ENCODE measurements at regions not wholly inside any gene's neighbourhood (a gene's known extent, or its start where the extent isn't known, plus 50 kb on each side); places are given as distances from the start of the nearest gene placed in this dataset.
"Not testable (repeated sequence)": the region's sequence is repeated elsewhere in the genome, so short reads cannot be mapped to it uniquely, and the experiment has no call there.

GRCh38 chr12:25884024-25884919 lies 74.2 kb upstream of the RASSF8 start:
- H3K4me3 Mint-ChIP-seq: no peak overlapping the region
- POLR2A ChIA-PET (ENCODE audit: partially characterized antibody): no interaction called here
- no peaks in the 10 kb centered on the region for H3K27me3 Mint-ChIP-seq
- CTCF ChIA-PET (ENCODE audit: partially characterized antibody): no interaction called here
- no peak overlapping the region for H3K27ac Mint-ChIP-seq
- Histone ChIP-seq H3K4me1 (ENCODE audit: insufficient read depth, low read length) (no peaks in the 10 kb centered on the region), H3K27ac (ENCODE audit: low read depth, low read length) (no peak overlapping the region), H3K9me3 (ENCODE audit: control insufficient read depth in 1 of 2, low read length in 2 of 2) (no peaks in the 10 kb centered on the region), H3K36me3 (ENCODE audit: insufficient read depth, low read length) (no peaks in the 10 kb centered on the region), H3K4me3 (ENCODE audit: low read length in 2 of 2) (no peak overlapping the region), H3K27me3 (ENCODE audit: insufficient read depth, low read length) (no peaks in the 10 kb centered on the region)
- intact Hi-C loops (cut with micrococcal nuclease): no loop called here
- DNase-seq: no peak
- no peaks in the 10 kb centered on the region for H3K4me1 Mint-ChIP-seq
- peaks cover 0 to 11% (median 1%) of the 10 kb centered on the region in 8 donors for H3K9me3 Mint-ChIP-seq
- H3K36me3 Mint-ChIP-seq: no peaks in the 10 kb centered on the region

GRCh38 chr12:25884920-25885234 lies 73.6 kb upstream of the RASSF8 start:
- Mint-ChIP-seq H3K36me3 (no peaks in the 10 kb centered on the region), H3K4me3 (no peak overlapping the region), H3K9me3 (peaks cover 0 to 8% (median 1%) of the 10 kb centered on the region in 8 donors), H3K27ac (no peak overlapping the region), H3K4me1 (no peaks in the 10 kb centered on the region), H3K27me3 (no peaks in the 10 kb centered on the region)
- Histone ChIP-seq H3K27me3 (ENCODE audit: insufficient read depth, low read length) (no peaks in the 10 kb centered on the region), H3K9me3 (ENCODE audit: control insufficient read depth in 1 of 2, low read length in 2 of 2) (no peaks in the 10 kb centered on the region), H3K4me1 (ENCODE audit: insufficient read depth, low read length) (no peaks in the 10 kb centered on the region), H3K36me3 (ENCODE audit: insufficient read depth, low read length) (no peaks in the 10 kb centered on the region), H3K4me3 (ENCODE audit: low read length in 2 of 2) (no peak overlapping the region), H3K27ac (ENCODE audit: low read depth, low read length) (no peak overlapping the region)
- DNase-seq: no peak
- ChIA-PET CTCF (ENCODE audit: partially characterized antibody) (no interaction called here), POLR2A (ENCODE audit: partially characterized antibody) (no interaction called here)
- intact Hi-C loops (cut with micrococcal nuclease): no loop called here

GRCh38 chr12:25886396-25886795 lies 72.1 kb upstream of the RASSF8 start:
- Histone ChIP-seq H3K27me3 (ENCODE audit: insufficient read depth, low read length) (no peaks in the 10 kb centered on the region), H3K4me3 (ENCODE audit: low read length in 2 of 2) (no peak overlapping the region), H3K27ac (ENCODE audit: low read depth, low read length) (no peak overlapping the region), H3K4me1 (ENCODE audit: insufficient read depth, low read length) (no peaks in the 10 kb centered on the region), H3K36me3 (ENCODE audit: insufficient read depth, low read length) (no peaks in the 10 kb centered on the region), H3K9me3 (ENCODE audit: control insufficient read depth in 1 of 2, low read length in 2 of 2) (no peaks in the 10 kb centered on the region)
- ChIA-PET CTCF (ENCODE audit: partially characterized antibody) (no interaction called here), POLR2A (ENCODE audit: partially characterized antibody) (no interaction called here)
- H3K36me3 Mint-ChIP-seq: no peaks in the 10 kb centered on the region
- no peak overlapping the region for H3K27ac Mint-ChIP-seq
- intact Hi-C loops (cut with micrococcal nuclease): no loop called here
- peaks cover 0 to 5% (median 1%) of the 10 kb centered on the region in 8 donors for H3K9me3 Mint-ChIP-seq
- DNase-seq: no peak
- H3K4me1 Mint-ChIP-seq: no peaks in the 10 kb centered on the region
- H3K4me3 Mint-ChIP-seq: no peak overlapping the region
- H3K27me3 Mint-ChIP-seq: peaks cover 0 to 1% of the 10 kb centered on the region in 2 donors

- intact Hi-C loops (cut with micrococcal nuclease): no loop called here
- H3K4me1 Mint-ChIP-seq: no peaks in the 10 kb centered on the region
- H3K27me3 ChIP-seq (ENCODE audit: insufficient read depth, low read length): no peaks in the 10 kb centered on the region
- H3K27ac ChIP-seq (ENCODE audit: low read depth, low read length): no peak overlapping the region
- H3K9me3 Mint-ChIP-seq: peaks cover 0 to 3% (median 0%) of the 10 kb centered on the region in 8 donors
- no peak overlapping the region for H3K27ac Mint-ChIP-seq
- no peak for DNase-seq
- H3K4me1 ChIP-seq (ENCODE audit: insufficient read depth, low read length): no peaks in the 10 kb centered on the region
- H3K27me3 Mint-ChIP-seq: peaks cover 0 to 1% of the 10 kb centered on the region in 2 donors
- no peak overlapping the region for H3K4me3 Mint-ChIP-seq
- ChIA-PET CTCF (ENCODE audit: partially characterized antibody) (no interaction called here), POLR2A (ENCODE audit: partially characterized antibody) (no interaction called here)
- H3K36me3 ChIP-seq (ENCODE audit: insufficient read depth, low read length): no peaks in the 10 kb centered on the region
- no peaks in the 10 kb centered on the region for H3K36me3 Mint-ChIP-seq
- no peak overlapping the region for H3K4me3 ChIP-seq (ENCODE audit: low read length in 2 of 2)
- no peaks in the 10 kb centered on the region for H3K9me3 ChIP-seq (ENCODE audit: control insufficient read depth in 1 of 2, low read length in 2 of 2)
Observed at GRCh38 chr12:25887367-25887766, 71.1 kb upstream of the RASSF8 start.

- no peaks in the 10 kb centered on the region for H3K4me1 Mint-ChIP-seq
- peaks cover 0 to 1% of the 10 kb centered on the region in 2 donors for H3K27me3 Mint-ChIP-seq
- Histone ChIP-seq H3K4me1 (ENCODE audit: insufficient read depth, low read length) (no peaks in the 10 kb centered on the region), H3K27ac (ENCODE audit: low read depth, low read length) (no peak overlapping the region), H3K4me3 (ENCODE audit: low read length in 2 of 2) (no peak overlapping the region), H3K27me3 (ENCODE audit: insufficient read depth, low read length) (no peaks in the 10 kb centered on the region), H3K36me3 (ENCODE audit: insufficient read depth, low read length) (no peaks in the 10 kb centered on the region), H3K9me3 (ENCODE audit: control insufficient read depth in 1 of 2, low read length in 2 of 2) (no peaks in the 10 kb centered on the region)
- H3K9me3 Mint-ChIP-seq: peaks cover 0 to 3% (median 0%) of the 10 kb centered on the region in 8 donors
- intact Hi-C loops (cut with micrococcal nuclease): no loop called here
- no peaks in the 10 kb centered on the region for H3K36me3 Mint-ChIP-seq
- POLR2A ChIA-PET (ENCODE audit: partially characterized antibody): no interaction called here
- H3K4me3 Mint-ChIP-seq: no peak overlapping the region
- no peak for DNase-seq
- CTCF ChIA-PET (ENCODE audit: partially characterized antibody): no interaction called here
- no peak overlapping the region for H3K27ac Mint-ChIP-seq
Observed at GRCh38 chr12:25889185-25889584, 69.3 kb upstream of the RASSF8 start.

GRCh38 chr12:25891095-25891494 lies 67.4 kb upstream of the RASSF8 start:
- H3K36me3 Mint-ChIP-seq; POLR2A ChIA-PET (ENCODE audit: partially characterized antibody); H3K4me1 ChIP-seq (ENCODE audit: insufficient read depth, low read length); H3K27ac ChIP-seq (ENCODE audit: low read depth, low read length); H3K9me3 Mint-ChIP-seq; H3K27ac Mint-ChIP-seq; H3K9me3 ChIP-seq (ENCODE audit: control insufficient read depth in 1 of 2, low read length in 2 of 2); H3K4me3 ChIP-seq (ENCODE audit: low read length in 2 of 2); CTCF ChIA-PET (ENCODE audit: partially characterized antibody); H3K27me3 ChIP-seq (ENCODE audit: insufficient read depth, low read length); H3K4me1 Mint-ChIP-seq; H3K27me3 Mint-ChIP-seq; H3K36me3 ChIP-seq (ENCODE audit: insufficient read depth, low read length); intact Hi-C loops (cut with micrococcal nuclease); H3K4me3 Mint-ChIP-seq; DNase-seq: not testable (repeated sequence)

GRCh38 chr12:25894759-25895158 lies 63.7 kb upstream of the RASSF8 start:
- Histone ChIP-seq H3K36me3 (ENCODE audit: insufficient read depth, low read length) (no peaks in the 10 kb centered on the region), H3K4me1 (ENCODE audit: insufficient read depth, low read length) (no peaks in the 10 kb centered on the region), H3K27me3 (ENCODE audit: insufficient read depth, low read length) (no peaks in the 10 kb centered on the region), H3K27ac (ENCODE audit: low read depth, low read length) (no peak overlapping the region), H3K4me3 (ENCODE audit: low read length in 2 of 2) (no peak overlapping the region), H3K9me3 (ENCODE audit: control insufficient read depth in 1 of 2, low read length in 2 of 2) (no peaks in the 10 kb centered on the region)
- H3K27ac Mint-ChIP-seq: no peak overlapping the region
- ChIA-PET POLR2A (ENCODE audit: partially characterized antibody) (no interaction called here), CTCF (ENCODE audit: partially characterized antibody) (no interaction called here)
- H3K27me3 Mint-ChIP-seq: peaks cover 0 to 1% of the 10 kb centered on the region in 2 donors
- H3K36me3 Mint-ChIP-seq: no peaks in the 10 kb centered on the region
- H3K9me3 Mint-ChIP-seq: peaks cover 0 to 7% (median 3%) of the 10 kb centered on the region in 8 donors
- no peaks in the 10 kb centered on the region for H3K4me1 Mint-ChIP-seq
- intact Hi-C loops (cut with micrococcal nuclease): no loop called here
- H3K4me3 Mint-ChIP-seq: no peak overlapping the region
- no peak for DNase-seq
